Endodermal cell (in vitro differentiated cells): ENCODE measurements at regions not wholly inside any gene's neighbourhood (a gene's known extent, or its start where the extent isn't known, plus 50 kb on each side); places are given as distances from the start of the nearest gene placed in this dataset.

Source experiments
- DNase-seq: peaks from one replicate; pipeline ENCODE4 v3.0.0-alpha.2; 2017
- H3K27ac ChIP-seq: 2 replicates; pipeline ENCODE4 v1.5.1; 2013; ENCODE audit warnings: mild to moderate bottlenecking, low read depth, low read length, moderate library complexity
- H3K27me3 ChIP-seq: 2 replicates; pipeline ENCODE4 v1.6.1; 2013; ENCODE audit warnings: mild to moderate bottlenecking, low read length, moderate library complexity; ENCODE audit not compliant: insufficient read depth, control insufficient read depth, poor library complexity, severe bottlenecking
- H3K36me3 ChIP-seq: 2 replicates; pipeline ENCODE4 v1.7.0; 2013; ENCODE audit warnings: mild to moderate bottlenecking, low read length, moderate library complexity; ENCODE audit not compliant: control insufficient read depth, insufficient read depth
- H3K4me1 ChIP-seq: one replicate; pipeline ENCODE4 v1.7.0; 2013; ENCODE audit warnings: low read length; ENCODE audit not compliant: control insufficient read depth, insufficient read depth
- H3K4me3 ChIP-seq: 2 replicates; pipeline ENCODE4 v1.5.1; 2013; ENCODE audit warnings: mild to moderate bottlenecking, low read length, moderate library complexity
- H3K9ac ChIP-seq: 2 replicates; pipeline ENCODE4 v1.6.1; 2013; ENCODE audit warnings: mild to moderate bottlenecking, low read length, moderate library complexity; ENCODE audit not compliant: poor library complexity, severe bottlenecking; ENCODE audit errors: extremely low read depth
- H3K9me3 ChIP-seq: 2 replicates; pipeline ENCODE4 v1.6.1; 2013; ENCODE audit warnings: mild to moderate bottlenecking, low read length, moderate library complexity; ENCODE audit not compliant: control insufficient read depth
- H3K27ac Mint-ChIP-seq: 2 replicates; pipeline ENCODE4 v1.8.0; 2020; ENCODE audit warnings: mixed read lengths
- H3K27me3 Mint-ChIP-seq: 2 replicates; pipeline ENCODE4 v1.8.0; 2021; ENCODE audit warnings: mild to moderate bottlenecking, mixed read lengths; ENCODE audit not compliant: insufficient read depth
- H3K36me3 Mint-ChIP-seq: 2 replicates; pipeline ENCODE4 v1.8.0; 2020; ENCODE audit warnings: low read depth, mixed read lengths
- H3K4me1 Mint-ChIP-seq: 2 replicates; pipeline ENCODE4 v1.8.0; 2020; ENCODE audit warnings: mixed read lengths
- H3K4me3 Mint-ChIP-seq: 2 replicates; pipeline ENCODE4 v1.8.0; 2020; ENCODE audit warnings: mild to moderate bottlenecking, moderate library complexity, mixed read lengths
- H3K9me3 Mint-ChIP-seq: 2 replicates; pipeline ENCODE4 v1.8.0; 2020; ENCODE audit warnings: mild to moderate bottlenecking, mixed read lengths
- CTCF ChIP-seq: fragments of 200-600 bp; sonication (generic); conservative IDR thresholded peaks from 2 replicates; pipeline ENCODE4 v1.5.0; 2021; ENCODE audit warnings: antibody characterized with exemption, mild to moderate bottlenecking
- WGBS, 2 experiments: methylation state at CpG; one replicate each; pipeline versions ENCODE4 v1.1.5 to v1.1.7; 2013; ENCODE audit warnings: missing lambda C conversion rate in 2 of 2, mixed read lengths in 1 of 2; ENCODE audit not compliant: insufficient coverage in 1 of 2, insufficient read length in 1 of 2; 5-methylcytosine and 5-hydroxymethylcytosine counted together

- H3K4me1 Mint-ChIP-seq, result no peaks in the 10 kb centered on the region
- H3K27me3 Mint-ChIP-seq, result no peaks in the 10 kb centered on the region
- peaks cover 7% of the 10 kb centered on the region for H3K9me3 Mint-ChIP-seq
- no peak overlapping the region for H3K4me3 ChIP-seq
- H3K36me3 ChIP-seq, result no peaks in the 10 kb centered on the region
- no peak overlapping the region for H3K27ac ChIP-seq
- no peaks in the 10 kb centered on the region for H3K36me3 Mint-ChIP-seq
- no peaks in the 10 kb centered on the region for H3K4me1 ChIP-seq
- 92 to 96% methylated on average over 2 of the region's 2 CpGs for WGBS, 2 experiments
- DNase-seq, result no peak
- H3K4me3 Mint-ChIP-seq, result no peak overlapping the region
- H3K9me3 ChIP-seq, result no peaks in the 10 kb centered on the region
- TF ChIP-seq CTCF, result no peak
- H3K27ac Mint-ChIP-seq, result no peak overlapping the region
- H3K27me3 ChIP-seq, result no peaks in the 10 kb centered on the region
- no peak overlapping the region for H3K9ac ChIP-seq
Measured at GRCh38 chr6:92623431-92623830, 795.9 kb downstream of the EPHA7 start.

GRCh38 chr6:92617721-92618120 is 801.6 kb downstream of the EPHA7 start:
- Histone ChIP-seq H3K27me3 (no peaks in the 10 kb centered on the region), H3K27ac (no peak overlapping the region), H3K4me3 (no peak overlapping the region), H3K36me3 (no peaks in the 10 kb centered on the region), H3K9me3 (no peaks in the 10 kb centered on the region), H3K4me1 (peaks cover 2% of the 10 kb centered on the region), H3K9ac (no peak overlapping the region)
- no peaks in the 10 kb centered on the region for H3K27me3 Mint-ChIP-seq
- 89 to 100% methylated on average over 1 to 3 of the region's 3 CpGs for WGBS, 2 experiments
- TF ChIP-seq CTCF, result no peak
- no peak for DNase-seq
- H3K4me3 Mint-ChIP-seq, result no peak overlapping the region
- peak overlapping the region; percentile 2 for H3K27ac Mint-ChIP-seq
- peaks cover 5% of the 10 kb centered on the region for H3K9me3 Mint-ChIP-seq
- H3K4me1 Mint-ChIP-seq, result peaks cover 22% of the 10 kb centered on the region
- H3K36me3 Mint-ChIP-seq, result no peaks in the 10 kb centered on the region

- Histone ChIP-seq H3K9ac (no peak overlapping the region), H3K9me3 (no peaks in the 10 kb centered on the region), H3K36me3 (no peaks in the 10 kb centered on the region), H3K4me3 (no peak overlapping the region), H3K27ac (no peak overlapping the region), H3K4me1 (no peaks in the 10 kb centered on the region), H3K27me3 (no peaks in the 10 kb centered on the region)
- Mint-ChIP-seq H3K4me3 (no peak overlapping the region), H3K27me3 (no peaks in the 10 kb centered on the region), H3K27ac (no peak overlapping the region), H3K4me1 (no peaks in the 10 kb centered on the region), H3K9me3 (peaks cover 9% of the 10 kb centered on the region), H3K36me3 (no peaks in the 10 kb centered on the region)
- no peak for TF ChIP-seq CTCF
- no peak for DNase-seq
- 92 to 94% methylated on average over 4 of the region's 5 CpGs for WGBS, 2 experiments
Measured at GRCh38 chr6:92608751-92609150, 810.6 kb downstream of the EPHA7 start.
